HG03064 (cell line): ENCODE measurements at regions not wholly inside any gene's neighbourhood (a gene's known extent, or its start where the extent isn't known, plus 50 kb on each side); places are given as distances from the start of the nearest gene placed in this dataset.

Source experiments
- ATAC-seq: cut with Tn5 transposase; IDR thresholded peaks from one replicate; pipeline ENCODE4 v1.9.1; 2021; ENCODE audit warnings: low read depth; ENCODE audit not compliant: unreplicated experiment

GRCh38 chr7:12779947-12780346 lies 92.5 kb downstream of the ARL4A start:
- ATAC-seq, result no peak

GRCh38 chr7:12783421-12784095 lies 96.1 kb downstream of the ARL4A start:
- no peak for ATAC-seq

- ATAC-seq, result no peak
Observed at GRCh38 chr7:12785473-12785872, 98.0 kb downstream of the ARL4A start.

- ATAC-seq, result no peak
Observed at GRCh38 chr7:12786494-12786893, 99.1 kb downstream of the ARL4A start.

GRCh38 chr7:12788171-12788570 lies 100.7 kb downstream of the ARL4A start:
- ATAC-seq, result no peak

- ATAC-seq, result no peak
Observed at GRCh38 chr7:12788591-12788990, 101.2 kb downstream of the ARL4A start.

- ATAC-seq, result no peak
Observed at GRCh38 chr7:12794722-12795302, 107.4 kb downstream of the ARL4A start.

- no peak for ATAC-seq
Observed at GRCh38 chr7:12796397-12797127, 109.1 kb downstream of the ARL4A start.

- no peak for ATAC-seq
Observed at GRCh38 chr7:12800486-12800885, 113.1 kb downstream of the ARL4A start.

- no peak for ATAC-seq
Observed at GRCh38 chr7:12801107-12801506, 113.7 kb downstream of the ARL4A start.

GRCh38 chr7:12802070-12802469 lies 114.6 kb downstream of the ARL4A start:
- ATAC-seq, result no peak

GRCh38 chr7:12803542-12803941 lies 116.1 kb downstream of the ARL4A start:
- no peak for ATAC-seq

- ATAC-seq, result no peak
Observed at GRCh38 chr7:12805518-12805928, 118.1 kb downstream of the ARL4A start.

- no peak for ATAC-seq
Observed at GRCh38 chr7:12805957-12806356, 118.5 kb downstream of the ARL4A start.

GRCh38 chr7:12809476-12809875 lies 122.0 kb downstream of the ARL4A start:
- no peak for ATAC-seq

- no peak for ATAC-seq
Observed at GRCh38 chr7:12812111-12812510, 124.7 kb downstream of the ARL4A start.

GRCh38 chr7:12814107-12814506 lies 126.7 kb downstream of the ARL4A start:
- ATAC-seq, result no peak

GRCh38 chr7:12814828-12815227 lies 127.4 kb downstream of the ARL4A start:
- no peak for ATAC-seq

- ATAC-seq, result no peak
Observed at GRCh38 chr7:12815426-12815825, 128.0 kb downstream of the ARL4A start.

- ATAC-seq, result no peak
Observed at GRCh38 chr7:12815871-12816270, 128.4 kb downstream of the ARL4A start.

- ATAC-seq, result no peak
Observed at GRCh38 chr7:12820777-12821176, 133.3 kb downstream of the ARL4A start.

GRCh38 chr7:12821746-12822145 lies 134.3 kb downstream of the ARL4A start:
- no peak for ATAC-seq
